RCC 7860 (cell line): ENCODE measurements at regions not wholly inside any gene's neighbourhood (a gene's known extent, or its start where the extent isn't known, plus 50 kb on each side); places are given as distances from the start of the nearest gene placed in this dataset.
"Not testable (repeated sequence)": the region's sequence is repeated elsewhere in the genome, so short reads cannot be mapped to it uniquely, and the experiment has no call there.

Experiments used
- DNase-seq: peaks from one replicate; pipeline ENCODE4 v3.0.0-alpha.2; 2015; ENCODE audit warnings: low spot score
- FAIRE-seq: peaks from 2 replicates; lab custom pipeline; 2012; peaks lifted over from hg19 to GRCh38; lab: Jason Lieb, UNC

- DNase-seq, FAIRE-seq: not testable (repeated sequence)
Measured at GRCh38 chr1:228611707-228612106, 123.6 kb upstream of the RHOU start.

GRCh38 chr1:228622002-228622716 lies 113.1 kb upstream of the RHOU start:
- not testable (repeated sequence) for DNase-seq, FAIRE-seq

DNA sequence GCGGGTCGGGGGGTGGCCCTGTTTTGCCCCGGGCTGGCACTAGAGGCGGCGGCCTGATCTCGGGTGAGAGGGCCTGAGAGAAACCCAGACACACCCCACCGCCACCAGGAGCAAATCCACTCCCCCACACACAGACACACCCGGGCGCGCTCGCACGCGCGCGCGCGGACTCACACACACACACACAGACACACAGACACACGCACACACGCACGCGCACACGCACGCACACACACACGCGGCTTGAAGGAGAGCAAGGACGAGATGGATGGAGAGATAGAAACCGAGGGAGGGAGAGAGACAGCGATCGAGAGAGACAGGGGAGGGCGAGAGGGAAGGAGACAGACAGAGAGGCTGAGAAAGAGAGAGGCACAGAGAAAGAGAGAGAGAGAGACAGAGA lies 108.8 kb upstream of the RHOU start:
- DNase-seq, FAIRE-seq: not testable (repeated sequence)

DNA sequence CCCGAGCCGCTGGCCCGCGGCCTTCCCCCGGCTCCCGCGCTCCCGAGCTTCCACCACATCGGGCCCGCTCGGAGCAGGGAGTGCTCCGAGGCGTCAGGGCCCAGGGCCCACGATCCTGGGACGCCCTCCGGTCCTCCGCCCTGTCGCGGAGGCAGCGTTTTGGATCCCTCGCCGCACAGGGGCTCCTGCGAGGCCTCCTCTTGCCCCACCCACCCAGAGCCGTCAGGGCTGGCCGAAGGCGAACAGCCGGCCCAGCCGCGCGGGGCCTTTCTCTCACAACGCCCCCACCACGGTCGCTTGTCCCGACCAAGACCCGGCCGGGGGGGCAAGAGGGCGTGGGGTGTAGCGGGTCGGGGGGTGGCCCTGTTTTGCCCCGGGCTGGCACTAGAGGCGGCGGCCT lies 102.4 kb upstream of the RHOU start:
- not testable (repeated sequence) for DNase-seq, FAIRE-seq

DNA sequence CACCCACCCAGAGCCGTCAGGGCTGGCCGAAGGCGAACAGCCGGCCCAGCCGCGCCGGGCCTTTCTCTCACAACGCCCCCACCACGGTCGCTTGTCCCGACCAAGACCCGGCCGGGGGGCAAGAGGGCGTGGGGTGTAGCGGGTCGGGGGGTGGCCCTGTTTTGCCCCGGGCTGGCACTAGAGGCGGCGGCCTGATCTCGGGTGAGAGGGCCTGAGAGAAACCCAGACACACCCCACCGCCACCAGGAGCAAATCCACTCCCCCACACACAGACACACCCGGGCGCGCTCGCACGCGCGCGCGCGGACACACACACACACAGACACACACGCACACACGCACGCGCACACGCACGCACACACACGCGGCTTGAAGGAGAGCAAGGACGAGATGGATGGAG lies 100.0 kb upstream of the RHOU start:
- DNase-seq, FAIRE-seq: not testable (repeated sequence)

DNA sequence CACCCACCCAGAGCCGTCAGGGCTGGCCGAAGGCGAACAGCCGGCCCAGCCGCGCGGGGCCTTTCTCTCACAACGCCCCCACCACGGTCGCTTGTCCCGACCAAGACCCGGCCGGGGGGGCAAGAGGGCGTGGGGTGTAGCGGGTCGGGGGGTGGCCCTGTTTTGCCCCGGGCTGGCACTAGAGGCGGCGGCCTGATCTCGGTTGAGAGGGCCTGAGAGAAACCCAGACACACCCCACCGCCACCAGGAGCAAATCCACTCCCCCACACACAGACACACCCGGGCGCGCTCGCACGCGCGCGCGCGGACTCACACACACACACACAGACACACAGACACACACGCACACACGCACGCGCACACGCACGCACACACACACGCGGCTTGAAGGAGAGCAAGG lies 97.8 kb upstream of the RHOU start:
- not testable (repeated sequence) for FAIRE-seq

DNA sequence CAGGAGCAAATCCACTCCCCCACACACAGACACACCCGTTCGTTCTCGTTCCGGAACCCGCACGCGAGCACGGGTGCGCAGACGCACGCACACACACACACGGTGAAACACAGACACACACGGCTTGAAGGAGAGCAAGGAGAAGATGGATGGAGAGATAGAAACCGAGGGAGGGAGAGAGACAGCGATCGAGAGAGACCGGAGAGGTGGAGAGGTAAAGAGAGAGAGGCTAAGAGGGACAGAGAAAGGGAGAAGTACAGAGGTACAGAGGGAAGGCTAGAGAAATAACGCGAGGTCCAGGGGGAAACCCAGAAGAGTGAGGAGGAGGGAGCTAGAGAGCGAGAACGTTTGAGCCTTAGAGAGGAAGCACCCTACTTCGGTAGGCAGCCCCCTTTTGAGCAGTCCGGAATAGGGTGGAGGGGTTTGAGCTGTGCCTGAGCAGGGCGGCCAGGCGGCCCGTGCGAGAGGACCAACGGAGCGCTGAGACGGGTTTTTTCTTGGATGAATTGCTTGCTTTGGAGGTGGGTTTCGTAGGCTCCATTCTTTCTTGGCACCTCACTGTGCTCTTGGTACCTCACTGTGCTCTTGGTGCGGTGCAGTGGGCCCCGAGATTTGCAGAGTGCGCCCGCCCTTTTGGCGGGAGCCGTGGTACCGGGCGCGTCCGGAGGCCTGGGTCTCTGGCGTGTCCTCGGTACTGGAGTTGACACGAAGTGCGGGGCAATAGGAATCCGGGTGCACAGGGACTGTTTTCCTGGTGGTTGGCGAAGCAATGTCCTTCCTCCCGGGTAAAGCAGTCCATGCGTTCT lies 88.4 kb upstream of the RHOU start:
- no peak for FAIRE-seq
- peak; percentile 44 for DNase-seq

More for the DNA sequence above, 97.8 kb upstream of the RHOU start:
- DNase-seq = not testable (repeated sequence)

DNA sequence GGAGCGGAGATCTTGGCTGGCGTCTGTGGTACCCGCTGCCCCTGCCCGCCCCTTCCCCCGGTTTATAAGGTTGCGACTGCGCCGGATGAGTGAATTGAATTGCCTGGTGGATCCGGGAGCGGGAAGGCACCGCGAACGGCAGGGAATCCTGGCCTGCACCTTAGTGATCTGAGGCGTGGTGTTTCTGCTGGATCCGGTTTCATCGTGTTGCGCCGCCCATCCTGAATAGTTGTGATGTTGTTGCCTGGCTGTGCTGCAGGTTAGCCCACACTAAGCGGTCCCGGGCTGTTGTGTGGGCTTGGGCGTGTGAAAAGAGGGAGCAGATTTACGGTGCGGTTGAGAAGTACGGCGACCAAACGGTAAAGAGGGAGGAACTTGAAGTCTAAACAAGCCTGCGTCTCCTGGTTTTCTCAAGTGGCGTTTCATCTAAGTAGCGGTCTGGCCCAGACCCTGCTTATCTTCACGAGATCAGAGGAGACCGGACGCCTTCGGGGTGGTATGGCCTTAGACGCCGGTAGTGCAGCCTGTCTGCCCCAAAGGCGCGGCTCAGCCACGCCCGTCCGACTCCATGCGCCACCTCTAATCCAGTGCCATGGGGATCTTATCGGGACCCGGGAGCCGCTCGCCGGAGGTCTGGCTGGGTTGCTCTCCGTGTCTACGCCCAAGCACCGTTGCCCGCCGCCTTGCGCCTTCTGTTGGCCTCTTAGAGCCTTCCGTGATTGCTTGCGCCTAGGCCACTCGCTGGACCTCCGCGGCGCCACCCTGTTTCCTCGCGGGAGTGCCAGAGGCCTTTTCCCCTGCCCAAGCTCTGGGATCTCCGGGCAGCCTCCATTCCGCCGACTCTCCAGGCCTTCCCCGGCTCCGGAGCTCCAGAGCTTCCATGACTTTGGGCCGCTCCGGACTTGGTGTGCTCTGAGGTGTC lies 87.5 kb upstream of the RHOU start:
- FAIRE-seq (no peak), DNase-seq (peak; percentile 69)

GRCh38 chr1:228648647-228649383 lies 86.5 kb upstream of the RHOU start:
- FAIRE-seq (no peak), DNase-seq (no peak)

DNA sequence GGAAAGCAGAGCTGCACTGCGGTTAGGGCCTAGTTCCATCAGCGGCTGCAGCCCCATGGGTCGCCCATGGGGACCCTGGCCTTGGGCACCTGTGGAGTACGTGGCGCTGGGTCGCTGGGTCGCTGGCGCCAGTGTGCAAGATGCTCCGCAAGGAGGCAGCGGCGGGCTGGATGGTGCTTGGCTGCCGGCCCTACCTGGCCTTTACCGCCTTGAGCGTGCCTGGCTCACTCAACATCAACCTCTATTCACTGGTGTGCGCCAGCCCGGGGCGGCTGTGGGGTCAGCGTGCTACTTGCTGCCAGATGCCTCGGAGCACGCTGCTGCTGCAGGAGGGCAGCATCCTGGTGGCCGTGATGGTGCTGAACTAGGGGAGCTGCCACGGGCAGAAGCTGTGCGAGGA lies 85.1 kb upstream of the RHOU start:
- FAIRE-seq (no peak), DNase-seq (no peak)

- DNase-seq = no peak
- FAIRE-seq = no peak
Measured at GRCh38 chr1:228650946-228651345, 84.3 kb upstream of the RHOU start.

DNA sequence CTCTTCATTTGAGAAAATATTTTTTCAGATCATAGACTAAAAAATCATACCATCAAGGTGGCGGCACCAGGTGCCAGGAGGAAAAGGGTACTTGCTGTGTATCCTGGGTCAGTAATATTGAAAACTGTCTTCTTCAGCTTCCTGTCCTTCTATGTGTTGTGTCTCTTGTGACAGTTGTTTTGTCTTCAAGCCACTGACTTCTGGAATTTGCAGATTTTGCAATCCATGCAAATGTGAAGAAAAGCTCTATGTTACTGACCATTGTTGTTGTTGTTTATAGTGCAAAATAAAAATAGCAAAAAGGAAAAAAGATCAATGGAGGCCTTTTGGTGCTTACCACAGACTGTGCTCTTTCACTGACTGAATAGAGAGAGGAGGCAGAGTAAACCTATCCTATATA lies 83.2 kb upstream of the RHOU start:
- DNase-seq (no peak), FAIRE-seq (no peak)

DNA sequence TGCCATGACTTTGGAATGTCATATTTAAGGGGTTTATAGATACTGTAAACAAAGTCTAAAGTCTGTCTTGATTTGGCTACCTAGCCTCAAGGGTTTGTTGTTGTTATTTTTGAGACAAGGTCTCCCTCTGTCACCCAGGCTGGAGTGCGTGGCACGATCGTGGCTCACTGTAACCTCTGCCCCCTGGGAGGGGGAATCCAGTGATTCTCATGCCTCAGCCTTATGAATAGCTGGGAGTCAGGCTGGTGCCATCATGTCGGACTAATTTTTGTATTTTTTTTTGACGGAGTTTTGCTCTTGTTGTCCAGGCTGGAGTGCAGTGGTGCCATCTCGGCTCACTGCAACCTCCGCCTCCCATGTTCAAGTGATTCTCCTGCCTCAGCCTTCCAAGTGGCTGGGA lies 82.2 kb upstream of the RHOU start:
- FAIRE-seq, DNase-seq: not testable (repeated sequence)

- no peak for FAIRE-seq
- no peak for DNase-seq
Measured at GRCh38 chr1:228653748-228654147, 81.5 kb upstream of the RHOU start.

- FAIRE-seq (no peak), DNase-seq (no peak)
Measured at GRCh38 chr1:228655796-228656394, 79.4 kb upstream of the RHOU start.

GRCh38 chr1:228662007-228662689 lies 73.1 kb upstream of the RHOU start:
- DNase-seq, FAIRE-seq: not testable (repeated sequence)

- peak; percentile 47 for FAIRE-seq
- DNase-seq = peak; percentile 35
Measured at GRCh38 chr1:228664399-228664914, 70.8 kb upstream of the RHOU start.

- DNase-seq (no peak), FAIRE-seq (no peak)
Measured at GRCh38 chr1:228666686-228667623, 68.3 kb upstream of the RHOU start.
